ENCODE measurements at regions not wholly inside any gene's neighbourhood (a gene's known extent, or its start where the extent isn't known, plus 50 kb on each side); places are given as distances from the start of the nearest gene placed in this dataset.

DNA sequence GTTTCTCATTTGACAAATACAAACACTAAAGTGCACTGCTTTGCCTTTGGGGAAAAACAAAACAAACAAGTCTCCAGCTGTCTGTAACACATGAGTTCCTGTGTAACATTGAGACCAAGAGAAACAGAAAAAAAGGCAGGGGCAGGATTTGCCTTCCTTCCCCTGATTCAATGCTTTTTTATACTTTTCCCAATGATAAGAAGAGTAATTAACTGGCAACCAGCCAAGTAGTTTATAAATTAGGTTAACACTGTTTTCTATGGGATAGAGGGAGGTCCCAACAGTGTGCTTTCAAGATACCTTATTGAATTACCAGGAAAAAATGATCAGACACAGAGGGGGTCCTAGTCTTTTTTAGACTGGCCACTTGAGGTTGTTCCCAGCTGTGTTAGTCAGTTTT lies 346.8 kb downstream of the TRIM36 start:
- Histone ChIP-seq H4K20me1 (ENCODE audit: low read depth) (no peaks in the 10 kb centered on the region), H3K9ac (no peak overlapping the region), H3K4me1 (no peaks in the 10 kb centered on the region), H3K9me3 (ENCODE audit: low read depth) (no peaks in the 10 kb centered on the region), H3K27ac (no peak overlapping the region), H3K4me3 (no peak overlapping the region), H3K36me3 (no peaks in the 10 kb centered on the region), H2AFZ (replicated peaks) (no peak overlapping the region), H3K79me2 (ENCODE audit: low read depth) (no peaks in the 10 kb centered on the region), H3K27me3 (no peaks in the 10 kb centered on the region), H3F3A (ENCODE audit: low read depth) (no peaks in the 10 kb centered on the region), H3K4me2 (no peak overlapping the region)
- Mint-ChIP-seq H3K36me3 (no peaks in the 10 kb centered on the region), H3K27ac (no peak overlapping the region), H3K9me3 (peaks cover 18% of the 10 kb centered on the region), H3K4me3 (no peak overlapping the region), H3K27me3 (ENCODE audit: insufficient read depth, low read depth) (peaks cover 2% of the 10 kb centered on the region), H3K4me1 (no peaks in the 10 kb centered on the region)
- DNase-seq (ENCODE audit: low spot score), result no peak
- TF ChIP-seq, protein P1, sequence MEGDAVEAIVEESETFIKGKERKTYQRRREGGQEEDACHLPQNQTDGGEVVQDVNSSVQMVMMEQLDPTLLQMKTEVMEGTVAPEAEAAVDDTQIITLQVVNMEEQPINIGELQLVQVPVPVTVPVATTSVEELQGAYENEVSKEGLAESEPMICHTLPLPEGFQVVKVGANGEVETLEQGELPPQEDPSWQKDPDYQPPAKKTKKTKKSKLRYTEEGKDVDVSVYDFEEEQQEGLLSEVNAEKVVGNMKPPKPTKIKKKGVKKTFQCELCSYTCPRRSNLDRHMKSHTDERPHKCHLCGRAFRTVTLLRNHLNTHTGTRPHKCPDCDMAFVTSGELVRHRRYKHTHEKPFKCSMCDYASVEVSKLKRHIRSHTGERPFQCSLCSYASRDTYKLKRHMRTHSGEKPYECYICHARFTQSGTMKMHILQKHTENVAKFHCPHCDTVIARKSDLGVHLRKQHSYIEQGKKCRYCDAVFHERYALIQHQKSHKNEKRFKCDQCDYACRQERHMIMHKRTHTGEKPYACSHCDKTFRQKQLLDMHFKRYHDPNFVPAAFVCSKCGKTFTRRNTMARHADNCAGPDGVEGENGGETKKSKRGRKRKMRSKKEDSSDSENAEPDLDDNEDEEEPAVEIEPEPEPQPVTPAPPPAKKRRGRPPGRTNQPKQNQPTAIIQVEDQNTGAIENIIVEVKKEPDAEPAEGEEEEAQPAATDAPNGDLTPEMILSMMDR (IDR thresholded peaks at IDR 0.05), result no peak
- TF ChIP-seq EZH2phosphoT487 (IDR thresholded peaks at IDR 0.05) (no peak), EZH2 (IDR thresholded peaks at IDR 0.05) (no peak)

DNA sequence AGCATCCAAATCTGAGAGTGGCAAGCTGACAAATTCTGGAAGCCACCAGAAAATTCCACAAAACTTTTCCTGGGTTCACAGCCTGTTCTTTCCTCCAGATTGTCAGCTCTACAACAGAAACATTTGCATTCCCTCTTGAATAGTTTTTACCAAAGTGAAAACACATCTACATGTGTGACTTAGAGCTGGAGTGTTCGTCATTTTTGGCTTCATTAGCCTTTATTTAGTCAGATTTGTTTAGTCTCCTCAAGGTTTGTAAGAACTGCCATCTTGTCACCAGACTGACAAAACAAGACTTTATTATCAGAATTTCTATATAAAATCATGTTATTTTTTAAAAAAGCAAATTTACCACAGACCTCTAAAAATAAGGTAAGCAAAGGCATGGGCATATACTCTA lies 347.3 kb downstream of the TRIM36 start:
- no peak overlapping the region for H3K4me3 ChIP-seq
- H3K9me3 Mint-ChIP-seq, result peaks cover 18% of the 10 kb centered on the region
- H3K27ac Mint-ChIP-seq, result no peak overlapping the region
- H3K9me3 ChIP-seq (ENCODE audit: low read depth), result no peaks in the 10 kb centered on the region
- H3K4me1 ChIP-seq, result no peaks in the 10 kb centered on the region
- H3K4me2 ChIP-seq, result no peak overlapping the region
- peaks cover 2% of the 10 kb centered on the region for H3K27me3 Mint-ChIP-seq (ENCODE audit: insufficient read depth, low read depth)
- no peak for DNase-seq (ENCODE audit: low spot score)
- H3K4me3 Mint-ChIP-seq, result no peak overlapping the region
- no peak overlapping the region for H3K27ac ChIP-seq
- H3K4me1 Mint-ChIP-seq, result no peaks in the 10 kb centered on the region
- no peaks in the 10 kb centered on the region for H3K79me2 ChIP-seq (ENCODE audit: low read depth)
- H3K27me3 ChIP-seq, result no peaks in the 10 kb centered on the region
- H4K20me1 ChIP-seq (ENCODE audit: low read depth), result no peaks in the 10 kb centered on the region
- H2AFZ ChIP-seq (replicated peaks), result no peak overlapping the region
- no peaks in the 10 kb centered on the region for H3K36me3 Mint-ChIP-seq
- no peak overlapping the region for H3K9ac ChIP-seq
- TF ChIP-seq EZH2phosphoT487 (IDR thresholded peaks at IDR 0.05) (no peak), EZH2 (IDR thresholded peaks at IDR 0.05) (no peak)
- TF ChIP-seq, protein P1 (IDR thresholded peaks at IDR 0.05), result no peak
- H3K36me3 ChIP-seq, result no peaks in the 10 kb centered on the region
- no peaks in the 10 kb centered on the region for H3F3A ChIP-seq (ENCODE audit: low read depth)

DNA sequence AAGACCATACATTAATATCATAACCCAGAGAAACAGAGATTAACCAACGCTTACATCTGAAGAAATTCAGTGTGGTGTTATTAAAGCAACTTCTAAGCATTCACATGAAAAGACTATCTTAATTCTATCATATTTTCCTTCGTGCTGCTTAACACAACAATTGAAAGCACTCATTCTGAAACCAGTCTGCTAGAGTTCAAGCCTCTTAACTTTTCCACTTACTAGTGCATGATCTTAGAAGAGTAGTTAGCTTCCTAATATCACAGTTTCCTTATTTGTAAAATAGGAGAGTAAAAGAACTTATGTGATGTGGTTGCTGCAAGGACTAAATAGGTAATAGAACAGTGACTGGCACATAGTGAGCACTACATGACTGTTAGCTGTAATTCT lies 379.3 kb downstream of the TRIM36 start:
- Histone ChIP-seq H4K20me1 (ENCODE audit: low read depth) (no peaks in the 10 kb centered on the region), H3F3A (ENCODE audit: low read depth) (no peaks in the 10 kb centered on the region), H3K36me3 (no peaks in the 10 kb centered on the region), H2AFZ (replicated peaks) (no peak overlapping the region), H3K4me1 (no peaks in the 10 kb centered on the region), H3K4me2 (no peak overlapping the region), H3K79me2 (ENCODE audit: low read depth) (no peaks in the 10 kb centered on the region), H3K27ac (no peak overlapping the region), H3K4me3 (no peak overlapping the region), H3K9me3 (ENCODE audit: low read depth) (no peaks in the 10 kb centered on the region), H3K27me3 (no peaks in the 10 kb centered on the region), H3K9ac (no peak overlapping the region)
- H3K27me3 Mint-ChIP-seq (ENCODE audit: insufficient read depth, low read depth), result no peaks in the 10 kb centered on the region
- H3K9me3 Mint-ChIP-seq, result no peaks in the 10 kb centered on the region
- H3K27ac Mint-ChIP-seq, result no peak overlapping the region
- no peaks in the 10 kb centered on the region for H3K4me1 Mint-ChIP-seq
- TF ChIP-seq EZH2phosphoT487 (IDR thresholded peaks at IDR 0.05), result no peak
- no peak for TF ChIP-seq EZH2 (IDR thresholded peaks at IDR 0.05)
- TF ChIP-seq, protein P1 (IDR thresholded peaks at IDR 0.05), result no peak
- H3K4me3 Mint-ChIP-seq, result no peak overlapping the region
- DNase-seq (ENCODE audit: low spot score), result no peak
- no peaks in the 10 kb centered on the region for H3K36me3 Mint-ChIP-seq
